CD14-positive monocyte (primary cell): ENCODE measurements at regions not wholly inside any gene's neighbourhood (a gene's known extent, or its start where the extent isn't known, plus 50 kb on each side); places are given as distances from the start of the nearest gene placed in this dataset.

ENCODE experiments used
- DNase-seq, 3 donors: peaks; one replicate each; pipeline ENCODE4 v3.0.0-alpha.2; 2011 to 2022
- H2AFZ ChIP-seq: 2 replicates; pipeline ENCODE4 v1.6.0; 2012; ENCODE audit warnings: mild to moderate bottlenecking, low read depth, low read length, inconsistent platforms; ENCODE audit not compliant: insufficient read depth, poor library complexity, severe bottlenecking
- H3K27ac ChIP-seq, 2 donors: 1 replicate in 1 of 2; 2 replicates in 1 of 2; pipeline ENCODE4 v1.5.1; 2012 to 2013; ENCODE audit warnings: low read length in 2 of 2, control low read depth in 1 of 2, inconsistent platforms in 1 of 2, low read depth in 1 of 2, mild to moderate bottlenecking in 1 of 2
- H3K27me3 ChIP-seq, 2 donors: one replicate each; pipeline versions ENCODE4 v1.6.0 to v1.6.1; 2011 to 2013; ENCODE audit warnings: low read length in 2 of 2; ENCODE audit not compliant: control insufficient read depth in 2 of 2, insufficient read depth in 2 of 2
- H3K36me3 ChIP-seq, 2 donors: replicated peaks in 1 of 2; 1 replicate in 1 of 2; 2 replicates in 1 of 2; pipeline versions ENCODE4 v1.5.1 to v1.6.1; 2012 to 2013; ENCODE audit warnings: low read length in 2 of 2, control low read depth in 1 of 2, inconsistent platforms in 1 of 2, mild to moderate bottlenecking in 1 of 2; ENCODE audit not compliant: insufficient read depth in 2 of 2, control insufficient read depth in 1 of 2
- H3K4me1 ChIP-seq, 2 donors: 1 replicate in 1 of 2; 2 replicates in 1 of 2; pipeline versions ENCODE4 v1.5.1 to v1.6.1; 2012 to 2013; ENCODE audit warnings: low read length in 2 of 2, control low read depth in 1 of 2, inconsistent platforms in 1 of 2, mild to moderate bottlenecking in 1 of 2, moderate library complexity in 1 of 2; ENCODE audit not compliant: insufficient read depth in 2 of 2, control insufficient read depth in 1 of 2
- H3K4me2 ChIP-seq: replicated peaks from 2 replicates; pipeline ENCODE3; 2012; ENCODE audit warnings: low read length, moderate library complexity, mild to moderate bottlenecking; ENCODE audit not compliant: poor library complexity, severe bottlenecking; ENCODE audit errors: extremely low read depth
- H3K4me3 ChIP-seq, 3 experiments: fragments of 200-600 bp in 1 of 3; sonication (generic) in 1 of 3; replicated peaks in 1 of 3; 1 replicate in 2 of 3; 2 replicates in 1 of 3; pipeline ENCODE4 v1.5.1; 2011 to 2013; ENCODE audit warnings: low read length in 3 of 3, mild to moderate bottlenecking in 3 of 3, control low read depth in 2 of 3, low read depth in 2 of 3, inconsistent platforms in 1 of 3, moderate library complexity in 1 of 3
- H3K79me2 ChIP-seq: 2 replicates; pipeline ENCODE4 v1.6.0; 2012; ENCODE audit warnings: mild to moderate bottlenecking, control low read depth, inconsistent platforms, low read length, moderate library complexity; ENCODE audit not compliant: insufficient read depth
- H3K9ac ChIP-seq: 2 replicates; pipeline ENCODE4 v1.6.0; 2017; ENCODE audit warnings: low read length, mild to moderate bottlenecking; ENCODE audit not compliant: insufficient read depth, poor library complexity, severe bottlenecking
- H3K9me3 ChIP-seq, 2 donors: replicated peaks in 1 of 2; 1 replicate in 1 of 2; 2 replicates in 1 of 2; pipeline versions ENCODE4 v1.5.1 to v1.6.1; 2012 to 2013; ENCODE audit warnings: low read length in 2 of 2, control low read depth in 1 of 2; ENCODE audit not compliant: control insufficient read depth in 1 of 2, insufficient read depth in 1 of 2
- H4K20me1 ChIP-seq: 2 replicates; pipeline ENCODE4 v1.6.0; 2012; ENCODE audit warnings: mild to moderate bottlenecking, low read length, control low read depth, moderate library complexity; ENCODE audit not compliant: insufficient read depth
- H3K27ac Mint-ChIP-seq, 7 donors: one replicate each; pipeline ENCODE4 v1.8.0; 2020; ENCODE audit warnings: mild to moderate bottlenecking in 7 of 7, mixed read lengths in 7 of 7, moderate library complexity in 6 of 7, inconsistent platforms in 2 of 7
- H3K27me3 Mint-ChIP-seq, 3 donors: one replicate each; pipeline ENCODE4 v1.8.0; 2021 to 2022; ENCODE audit warnings: low read depth in 3 of 3, mild to moderate bottlenecking in 3 of 3, mixed read lengths in 3 of 3, moderate library complexity in 3 of 3, inconsistent platforms in 1 of 3
- H3K36me3 Mint-ChIP-seq, 2 donors: one replicate each; pipeline ENCODE4 v1.8.0; 2020; ENCODE audit warnings: mixed read lengths in 2 of 2, inconsistent platforms in 1 of 2, mild to moderate bottlenecking in 1 of 2
- H3K4me1 Mint-ChIP-seq: one replicate; pipeline ENCODE4 v1.8.0; 2020; ENCODE audit warnings: mild to moderate bottlenecking, mixed read lengths
- H3K4me3 Mint-ChIP-seq, 2 donors: one replicate each; pipeline ENCODE4 v1.8.0; 2020; ENCODE audit warnings: mild to moderate bottlenecking in 2 of 2, mixed read lengths in 2 of 2, moderate library complexity in 1 of 2
- H3K9me3 Mint-ChIP-seq, 7 donors: one replicate each; pipeline ENCODE4 v1.8.0; 2020 to 2022; ENCODE audit warnings: mixed read lengths in 7 of 7, mild to moderate bottlenecking in 6 of 7, moderate library complexity in 6 of 7, inconsistent platforms in 2 of 7
- WGBS: methylation state at CpG from one replicate; pipeline ENCODE4 v1.1.5; 2013; ENCODE audit warnings: missing lambda C conversion rate; ENCODE audit not compliant: insufficient coverage; 5-methylcytosine and 5-hydroxymethylcytosine counted together
- intact Hi-C, 2 donors: fragments of 100-400 bp; cut with micrococcal nuclease; formaldehyde crosslinking; loops; one replicate each; pipeline versions ENCODE4 v1.15.0 to v1.15.1; 2023
- TF ChIP-seq, protein P1 (sequence below): fragments of 200-600 bp; IDR thresholded peaks from one replicate; pipeline ENCODE4 v1.8.0; 2022; ENCODE audit warnings: antibody characterized with exemption, mild to moderate bottlenecking

- Histone ChIP-seq H3K9ac (no peak overlapping the region), H3K27me3 (peaks cover 0 to 9% of the 10 kb centered on the region in 2 donors), H3K36me3 (no peaks in the 10 kb centered on the region), H2AFZ (no peak overlapping the region), H3K4me3 (no peak overlapping the region), H3K9me3 (no peaks in the 10 kb centered on the region), H3K4me1 (no peaks in the 10 kb centered on the region), H3K79me2 (no peaks in the 10 kb centered on the region), H3K4me2 (no peak overlapping the region), H3K27ac (no peak overlapping the region), H4K20me1 (no peaks in the 10 kb centered on the region)
- TF ChIP-seq, protein P1, sequence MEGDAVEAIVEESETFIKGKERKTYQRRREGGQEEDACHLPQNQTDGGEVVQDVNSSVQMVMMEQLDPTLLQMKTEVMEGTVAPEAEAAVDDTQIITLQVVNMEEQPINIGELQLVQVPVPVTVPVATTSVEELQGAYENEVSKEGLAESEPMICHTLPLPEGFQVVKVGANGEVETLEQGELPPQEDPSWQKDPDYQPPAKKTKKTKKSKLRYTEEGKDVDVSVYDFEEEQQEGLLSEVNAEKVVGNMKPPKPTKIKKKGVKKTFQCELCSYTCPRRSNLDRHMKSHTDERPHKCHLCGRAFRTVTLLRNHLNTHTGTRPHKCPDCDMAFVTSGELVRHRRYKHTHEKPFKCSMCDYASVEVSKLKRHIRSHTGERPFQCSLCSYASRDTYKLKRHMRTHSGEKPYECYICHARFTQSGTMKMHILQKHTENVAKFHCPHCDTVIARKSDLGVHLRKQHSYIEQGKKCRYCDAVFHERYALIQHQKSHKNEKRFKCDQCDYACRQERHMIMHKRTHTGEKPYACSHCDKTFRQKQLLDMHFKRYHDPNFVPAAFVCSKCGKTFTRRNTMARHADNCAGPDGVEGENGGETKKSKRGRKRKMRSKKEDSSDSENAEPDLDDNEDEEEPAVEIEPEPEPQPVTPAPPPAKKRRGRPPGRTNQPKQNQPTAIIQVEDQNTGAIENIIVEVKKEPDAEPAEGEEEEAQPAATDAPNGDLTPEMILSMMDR, result no peak
- Mint-ChIP-seq H3K4me3 (no peak overlapping the region), H3K4me1 (no peaks in the 10 kb centered on the region), H3K9me3 (peaks cover 0 to 2% (median 0%) of the 10 kb centered on the region in 7 donors), H3K36me3 (no peaks in the 10 kb centered on the region), H3K27ac (no peak overlapping the region), H3K27me3 (peaks cover 4 to 20% (median 11%) of the 10 kb centered on the region in 3 donors)
- intact Hi-C loops, result loop anchor here in 1 of 2 donors (5.0 kb wide), 1 partner anchor 48 kb away; no protein-coding TSS in a partner anchor
- WGBS, result 94% methylated on average over 6 of the region's 14 CpGs
- DNase-seq, result no peak
Observed at GRCh38 chr17:77854083-77854758, 104.3 kb upstream of the TNRC6C start.

DNA sequence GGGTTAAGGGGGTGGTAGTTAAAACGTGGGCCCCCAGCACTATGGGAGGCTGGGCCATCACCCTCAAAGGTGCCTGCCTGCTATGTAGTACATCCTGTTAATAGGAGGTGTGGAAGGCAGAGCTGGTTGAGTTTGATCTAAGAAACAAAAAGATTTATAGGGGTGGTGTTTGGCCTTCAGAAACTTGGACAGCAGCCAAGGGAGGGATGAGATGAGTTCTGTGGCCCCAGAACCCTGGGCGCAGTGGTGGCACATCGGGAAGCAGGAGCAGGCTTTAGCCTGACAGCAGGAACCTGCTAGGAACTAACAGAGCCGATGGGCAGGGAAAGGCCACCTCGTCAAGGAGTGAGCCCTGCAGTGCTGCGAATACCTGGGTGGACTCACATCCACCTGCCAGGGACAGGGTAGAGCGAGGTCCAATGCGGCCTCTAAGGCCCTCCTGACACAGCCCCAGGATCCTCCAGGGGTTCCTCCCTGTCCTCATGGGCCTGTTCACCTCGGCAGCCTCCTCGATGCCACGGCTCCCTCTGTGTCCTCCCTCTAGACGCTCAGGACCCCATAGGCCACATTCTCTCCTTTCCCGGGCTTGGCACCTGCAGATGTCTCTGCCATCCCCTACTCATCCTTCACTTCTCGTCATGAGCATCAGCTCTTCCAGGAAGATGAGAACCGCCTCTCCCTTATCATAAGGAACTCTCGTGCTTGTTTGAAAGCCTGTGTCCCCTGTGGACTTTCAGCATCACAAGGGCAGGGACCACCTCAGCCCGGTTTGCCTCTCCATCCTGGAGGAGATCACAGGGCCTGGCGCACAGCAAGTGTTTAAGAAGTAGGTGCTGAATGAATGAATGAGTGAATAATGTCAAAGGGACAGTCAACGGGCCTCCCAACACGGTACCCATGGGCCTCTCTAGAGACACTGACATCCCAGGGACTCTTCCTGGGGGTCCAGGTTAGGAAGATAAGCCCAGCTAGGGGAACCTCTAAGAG is 103.5 kb upstream of the TNRC6C start:
- H3K4me1 Mint-ChIP-seq, result no peaks in the 10 kb centered on the region
- no peak for DNase-seq
- H3K9me3 Mint-ChIP-seq, result peaks cover 0 to 2% (median 0%) of the 10 kb centered on the region in 7 donors
- no peaks in the 10 kb centered on the region for H3K36me3 Mint-ChIP-seq
- no peak overlapping the region for H3K4me3 Mint-ChIP-seq
- TF ChIP-seq, protein P1, result no peak
- no peak overlapping the region for H3K4me3 ChIP-seq
- intact Hi-C loops, result loop anchor here in 1 of 2 donors (5.0 kb wide), 1 partner anchor 47 kb away; no protein-coding TSS in a partner anchor
- peaks cover 0 to 10% of the 10 kb centered on the region in 2 donors for H3K27me3 ChIP-seq
- no peak overlapping the region for H3K27ac ChIP-seq
- no peaks in the 10 kb centered on the region for H3K36me3 ChIP-seq
- no peaks in the 10 kb centered on the region for H3K4me1 ChIP-seq
- H3K9me3 ChIP-seq, result no peaks in the 10 kb centered on the region
- no peak overlapping the region for H3K27ac Mint-ChIP-seq
- no peaks in the 10 kb centered on the region for H3K79me2 ChIP-seq
- 85% methylated on average over 14 of the region's 20 CpGs for WGBS
- no peak overlapping the region for H2AFZ ChIP-seq
- H3K9ac ChIP-seq, result no peak overlapping the region
- peaks cover 6 to 28% (median 17%) of the 10 kb centered on the region in 3 donors for H3K27me3 Mint-ChIP-seq
- no peaks in the 10 kb centered on the region for H4K20me1 ChIP-seq
- no peak overlapping the region for H3K4me2 ChIP-seq
